ENCODE measurements at regions not wholly inside any gene's neighbourhood (a gene's known extent, or its start where the extent isn't known, plus 50 kb on each side); places are given as distances from the start of the nearest gene placed in this dataset.

- no peak overlapping the region for H3K18ac ChIP-seq (ENCODE audit: low read depth in 1 of 2, low read length in 2 of 2)
- H3K14ac ChIP-seq (ENCODE audit: low read length in 2 of 2) = no peak overlapping the region
- peaks cover 1% of the 10 kb centered on the region for H3K4me1 ChIP-seq (ENCODE audit: control insufficient read depth, insufficient read depth, low read depth, low read length)
- H2AK5ac ChIP-seq (ENCODE audit: low read length, severe bottlenecking) = no peak overlapping the region
- H4K91ac ChIP-seq (ENCODE audit: low read length) = no peak overlapping the region
- H3K27me3 ChIP-seq (ENCODE audit: control insufficient read depth in 1 of 2, insufficient read depth in 1 of 2, low read length in 2 of 2) = peaks cover 0 to 8% of the 10 kb centered on the region in 2 experiments
- no peak overlapping the region for H3K4me3 ChIP-seq (ENCODE audit: insufficient read depth in 1 of 2, low read depth in 1 of 2, low read length in 2 of 2)
- H3K27ac ChIP-seq (ENCODE audit: low read length, poor library complexity, severe bottlenecking) = no peak overlapping the region
- H3K4ac ChIP-seq (ENCODE audit: low read depth in 1 of 2, low read length in 2 of 2) = no peak overlapping the region
- H3K9ac ChIP-seq (ENCODE audit: low read length) = no peak overlapping the region
- H2BK15ac ChIP-seq (ENCODE audit: low read depth, poor library complexity, severe bottlenecking) = no peak overlapping the region
- H3K4me2 ChIP-seq (ENCODE audit: low read length, poor library complexity, severe bottlenecking) = no peak overlapping the region
- DNase-seq = no peak
- H3K79me1 ChIP-seq (replicated peaks; ENCODE audit: low read length, poor library complexity, severe bottlenecking) = no peaks in the 10 kb centered on the region
- H4K8ac ChIP-seq (ENCODE audit: low read length) = no peak overlapping the region
- H2AFZ ChIP-seq (ENCODE audit: low read depth, low read length) = no peak overlapping the region
- H2BK5ac ChIP-seq (ENCODE audit: low read depth, low read length, poor library complexity, severe bottlenecking) = no peak overlapping the region
- no peak overlapping the region for H2BK120ac ChIP-seq (ENCODE audit: low read depth, low read length)
- H3K23ac ChIP-seq (ENCODE audit: low read length in 2 of 2) = no peak overlapping the region
- no CpG with 5 or more reads among the region's 2 CpGs for WGBS
- no peaks in the 10 kb centered on the region for H3K36me3 ChIP-seq (ENCODE audit: control insufficient read depth in 1 of 2, insufficient read depth in 2 of 2, low read depth in 1 of 2, low read length in 2 of 2)
- no peak overlapping the region for H2BK12ac ChIP-seq (ENCODE audit: low read length in 2 of 2)
- H3K9me3 ChIP-seq (ENCODE audit: control insufficient read depth, low read length) = no peaks in the 10 kb centered on the region
Observed at GRCh38 chr6:8187209-8187608, 84.9 kb upstream of the EEF1E1 start.

GRCh38 chr6:8182902-8183665, 80.7 kb upstream of the EEF1E1 start:
- Histone ChIP-seq H3K14ac (ENCODE audit: low read length in 2 of 2) (no peak overlapping the region), H3K27me3 (ENCODE audit: control insufficient read depth in 1 of 2, insufficient read depth in 1 of 2, low read length in 2 of 2) (peaks cover 0 to 2% of the 10 kb centered on the region in 2 experiments), H3K79me1 (replicated peaks; ENCODE audit: low read length, poor library complexity, severe bottlenecking) (no peaks in the 10 kb centered on the region), H2BK12ac (ENCODE audit: low read length in 2 of 2) (no peak overlapping the region), H3K4me2 (ENCODE audit: low read length, poor library complexity, severe bottlenecking) (no peak overlapping the region), H2BK120ac (ENCODE audit: low read depth, low read length) (no peak overlapping the region), H4K91ac (ENCODE audit: low read length) (no peak overlapping the region), H3K23ac (ENCODE audit: low read length in 2 of 2) (no peak overlapping the region), H2AFZ (ENCODE audit: low read depth, low read length) (no peak overlapping the region), H3K4ac (ENCODE audit: low read depth in 1 of 2, low read length in 2 of 2) (no peak overlapping the region), H2BK15ac (ENCODE audit: low read depth, poor library complexity, severe bottlenecking) (no peak overlapping the region), H3K36me3 (ENCODE audit: control insufficient read depth in 1 of 2, insufficient read depth in 2 of 2, low read depth in 1 of 2, low read length in 2 of 2) (no peaks in the 10 kb centered on the region), H3K27ac (ENCODE audit: low read length, poor library complexity, severe bottlenecking) (no peak overlapping the region), H2BK5ac (ENCODE audit: low read depth, low read length, poor library complexity, severe bottlenecking) (no peak overlapping the region), H3K4me1 (ENCODE audit: control insufficient read depth, insufficient read depth, low read depth, low read length) (peaks cover 9% of the 10 kb centered on the region), H2AK5ac (ENCODE audit: low read length, severe bottlenecking) (no peak overlapping the region), H3K9ac (ENCODE audit: low read length) (no peak overlapping the region), H3K4me3 (ENCODE audit: insufficient read depth in 1 of 2, low read depth in 1 of 2, low read length in 2 of 2) (no peak overlapping the region), H3K9me3 (ENCODE audit: control insufficient read depth, low read length) (no peaks in the 10 kb centered on the region), H3K18ac (ENCODE audit: low read depth in 1 of 2, low read length in 2 of 2) (no peak overlapping the region), H4K8ac (ENCODE audit: low read length) (no peak overlapping the region)
- DNase-seq = no peak
- WGBS = 69% methylated on average over 8 of the region's 9 CpGs

- Histone ChIP-seq H2BK5ac (ENCODE audit: low read depth, low read length, poor library complexity, severe bottlenecking) (peak overlapping the region; percentile 33), H2BK120ac (ENCODE audit: low read depth, low read length) (no peak overlapping the region), H2AK5ac (ENCODE audit: low read length, severe bottlenecking) (peak overlapping the region; percentile 82), H3K4me1 (ENCODE audit: control insufficient read depth, insufficient read depth, low read depth, low read length) (peaks cover 11% of the 10 kb centered on the region), H3K14ac (ENCODE audit: low read length in 2 of 2) (no peak overlapping the region), H2BK12ac (ENCODE audit: low read length in 2 of 2) (no peak overlapping the region), H3K79me1 (replicated peaks; ENCODE audit: low read length, poor library complexity, severe bottlenecking) (no peaks in the 10 kb centered on the region), H3K4me3 (ENCODE audit: insufficient read depth in 1 of 2, low read depth in 1 of 2, low read length in 2 of 2) (peak overlapping the region in 1 of 2 experiments; percentile 55), H3K27me3 (ENCODE audit: control insufficient read depth in 1 of 2, insufficient read depth in 1 of 2, low read length in 2 of 2) (no peaks in the 10 kb centered on the region), H3K36me3 (ENCODE audit: control insufficient read depth in 1 of 2, insufficient read depth in 2 of 2, low read depth in 1 of 2, low read length in 2 of 2) (no peaks in the 10 kb centered on the region), H3K9me3 (ENCODE audit: control insufficient read depth, low read length) (no peaks in the 10 kb centered on the region), H3K4ac (ENCODE audit: low read depth in 1 of 2, low read length in 2 of 2) (no peak overlapping the region), H3K9ac (ENCODE audit: low read length) (peak overlapping the region; percentile 57), H3K18ac (ENCODE audit: low read depth in 1 of 2, low read length in 2 of 2) (no peak overlapping the region), H3K4me2 (ENCODE audit: low read length, poor library complexity, severe bottlenecking) (no peak overlapping the region), H2BK15ac (ENCODE audit: low read depth, poor library complexity, severe bottlenecking) (no peak overlapping the region), H3K27ac (ENCODE audit: low read length, poor library complexity, severe bottlenecking) (no peak overlapping the region), H4K91ac (ENCODE audit: low read length) (no peak overlapping the region), H2AFZ (ENCODE audit: low read depth, low read length) (no peak overlapping the region), H3K23ac (ENCODE audit: low read length in 2 of 2) (no peak overlapping the region), H4K8ac (ENCODE audit: low read length) (peak overlapping the region; percentile 22)
- no peak for DNase-seq
- WGBS = 78% methylated on average over 10 of the region's 10 CpGs
Observed at GRCh38 chr6:8181951-8182845, 79.8 kb upstream of the EEF1E1 start.

Measured in mesenchymal stem cell (in vitro differentiated cells and primary cell).